Body of pancreas (tissue), 4 donors: ENCODE measurements at regions not wholly inside any gene's neighbourhood (a gene's known extent, or its start where the extent isn't known, plus 50 kb on each side); places are given as distances from the start of the nearest gene placed in this dataset.

Experiments used
- POLR2A ChIP-seq, 3 donors: fragments of 450-650 bp; IDR thresholded peaks; one replicate each; pipeline ENCODE4 v1.6.1; 2016; ENCODE audit warnings: antibody characterized with exemption in 3 of 3, mild to moderate bottlenecking in 2 of 3
- TF ChIP-seq, protein P1 (sequence below), 7 experiments: fragments of 450-650 bp in 4 of 7; fragments of 200-600 bp in 3 of 7; sonication (generic) in 3 of 7; IDR thresholded peaks; one replicate each; pipeline ENCODE4 v1.5.1; 2016 to 2019; ENCODE audit warnings: antibody characterized with exemption in 7 of 7

DNA sequence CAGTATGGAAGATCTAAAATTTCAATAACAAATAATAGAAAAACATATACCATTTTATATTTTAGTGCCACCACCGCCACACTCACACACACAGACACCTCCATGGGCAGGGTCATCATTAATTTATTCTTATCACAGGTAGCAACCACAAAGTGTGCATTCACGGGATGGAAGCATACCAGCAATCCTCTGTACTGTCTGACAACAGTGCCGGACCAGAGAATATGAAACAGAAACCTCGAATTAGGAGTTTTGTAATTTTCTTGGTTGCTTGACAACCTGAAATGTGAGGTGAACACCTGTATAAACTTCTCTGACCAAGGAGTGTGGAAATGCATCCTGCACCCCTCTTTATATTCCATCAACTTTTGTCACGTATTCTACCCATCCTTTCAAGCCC, 213.9 kb upstream of the KCNIP4 start:
- TF ChIP-seq, protein P1, sequence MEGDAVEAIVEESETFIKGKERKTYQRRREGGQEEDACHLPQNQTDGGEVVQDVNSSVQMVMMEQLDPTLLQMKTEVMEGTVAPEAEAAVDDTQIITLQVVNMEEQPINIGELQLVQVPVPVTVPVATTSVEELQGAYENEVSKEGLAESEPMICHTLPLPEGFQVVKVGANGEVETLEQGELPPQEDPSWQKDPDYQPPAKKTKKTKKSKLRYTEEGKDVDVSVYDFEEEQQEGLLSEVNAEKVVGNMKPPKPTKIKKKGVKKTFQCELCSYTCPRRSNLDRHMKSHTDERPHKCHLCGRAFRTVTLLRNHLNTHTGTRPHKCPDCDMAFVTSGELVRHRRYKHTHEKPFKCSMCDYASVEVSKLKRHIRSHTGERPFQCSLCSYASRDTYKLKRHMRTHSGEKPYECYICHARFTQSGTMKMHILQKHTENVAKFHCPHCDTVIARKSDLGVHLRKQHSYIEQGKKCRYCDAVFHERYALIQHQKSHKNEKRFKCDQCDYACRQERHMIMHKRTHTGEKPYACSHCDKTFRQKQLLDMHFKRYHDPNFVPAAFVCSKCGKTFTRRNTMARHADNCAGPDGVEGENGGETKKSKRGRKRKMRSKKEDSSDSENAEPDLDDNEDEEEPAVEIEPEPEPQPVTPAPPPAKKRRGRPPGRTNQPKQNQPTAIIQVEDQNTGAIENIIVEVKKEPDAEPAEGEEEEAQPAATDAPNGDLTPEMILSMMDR (IDR thresholded peaks at IDR 0.05), result no peak
- no peak for TF ChIP-seq POLR2A (IDR thresholded peaks at IDR 0.05)
